Activated CD4-positive, alpha-beta T cell treated with anti-CD3 and anti-CD28 coated beads, Interleukin-10, Interleukin-2, amounts not matched to agents 100 ng/mL and 50 ng/mL, durations not matched to agents 16 hours and 8 hours (primary cell): ENCODE measurements at regions not wholly inside any gene's neighbourhood (a gene's known extent, or its start where the extent isn't known, plus 50 kb on each side); places are given as distances from the start of the nearest gene placed in this dataset.
A peak's percentile ranks its signal among the peaks of the same experiment; 100 is the strongest.
"Not testable (repeated sequence)": the region's sequence is repeated elsewhere in the genome, so short reads cannot be mapped to it uniquely, and the experiment has no call there.

Source experiments
- DNase-seq: peaks from one replicate; pipeline ENCODE4 v3.0.0-alpha.2; 2020

GRCh38 chr13:87244256-87244890 is 426.8 kb upstream of the SLITRK5 start:
- no peak for DNase-seq

- not testable (repeated sequence) for DNase-seq
Observed at GRCh38 chr13:87249847-87250246, 421.3 kb upstream of the SLITRK5 start.

- DNase-seq = no peak
Observed at GRCh38 chr13:87255394-87255793, 415.8 kb upstream of the SLITRK5 start.

GRCh38 chr13:87259479-87260083 is 411.6 kb upstream of the SLITRK5 start:
- no peak for DNase-seq

- DNase-seq = peak; percentile 37
Observed at GRCh38 chr13:87274209-87274819, 396.9 kb upstream of the SLITRK5 start.

GRCh38 chr13:87280139-87280538 is 391.0 kb upstream of the SLITRK5 start:
- no peak for DNase-seq

- DNase-seq = no peak
Observed at GRCh38 chr13:87287721-87288120, 383.4 kb upstream of the SLITRK5 start.

GRCh38 chr13:87295636-87296035 is 375.5 kb upstream of the SLITRK5 start:
- no peak for DNase-seq

- DNase-seq = no peak
Observed at GRCh38 chr13:87302034-87302433, 369.1 kb upstream of the SLITRK5 start.

- DNase-seq = no peak
Observed at GRCh38 chr13:87302931-87303330, 368.2 kb upstream of the SLITRK5 start.

GRCh38 chr13:87311165-87311564 is 360.0 kb upstream of the SLITRK5 start:
- DNase-seq = no peak

GRCh38 chr13:87314822-87315221 is 356.3 kb upstream of the SLITRK5 start:
- no peak for DNase-seq

- no peak for DNase-seq
Observed at GRCh38 chr13:87322386-87322785, 348.8 kb upstream of the SLITRK5 start.

GRCh38 chr13:87324558-87324957 is 346.6 kb upstream of the SLITRK5 start:
- no peak for DNase-seq

- no peak for DNase-seq
Observed at GRCh38 chr13:87331178-87331577, 340.0 kb upstream of the SLITRK5 start.

GRCh38 chr13:87333599-87333998 is 337.6 kb upstream of the SLITRK5 start:
- no peak for DNase-seq

- DNase-seq = no peak
Observed at GRCh38 chr13:87334176-87334575, 337.0 kb upstream of the SLITRK5 start.

GRCh38 chr13:87336346-87336889 is 334.8 kb upstream of the SLITRK5 start:
- DNase-seq = not testable (repeated sequence)

- no peak for DNase-seq
Observed at GRCh38 chr13:87344176-87344575, 327.0 kb upstream of the SLITRK5 start.

- DNase-seq = no peak
Observed at GRCh38 chr13:87355451-87355850, 315.7 kb upstream of the SLITRK5 start.

GRCh38 chr13:87356314-87356713 is 314.9 kb upstream of the SLITRK5 start:
- DNase-seq = no peak

- no peak for DNase-seq
Observed at GRCh38 chr13:87358319-87358718, 312.9 kb upstream of the SLITRK5 start.

- DNase-seq = no peak
Observed at GRCh38 chr13:87361216-87361615, 310.0 kb upstream of the SLITRK5 start.

- DNase-seq = no peak
Observed at GRCh38 chr13:87368639-87369038, 302.5 kb upstream of the SLITRK5 start.
